ENCODE measurements at regions not wholly inside any gene's neighbourhood (a gene's known extent, or its start where the extent isn't known, plus 50 kb on each side); places are given as distances from the start of the nearest gene placed in this dataset.

GRCh38 chr9:18163146-18163545 lies 310.8 kb upstream of the ADAMTSL1 start:
- Histone ChIP-seq H3K79me2 (ENCODE audit: low read length) (no peaks in the 10 kb centered on the region), H3K4me2 (ENCODE audit: low read length) (no peak overlapping the region), H3K4me3 (ENCODE audit: low read length) (no peak overlapping the region), H3K9me2 (replicated peaks; ENCODE audit: low read length) (no peaks in the 10 kb centered on the region), H2AFZ (ENCODE audit: low read length) (no peak overlapping the region), H3K36me3 (ENCODE audit: low read depth, low read length) (no peaks in the 10 kb centered on the region), H4K20me1 (ENCODE audit: low read length) (no peaks in the 10 kb centered on the region), H3K27me3 (ENCODE audit: low read length) (no peaks in the 10 kb centered on the region), H3K4me1 (ENCODE audit: insufficient read depth, low read length) (no peaks in the 10 kb centered on the region), H3K9ac (ENCODE audit: low read length) (no peak overlapping the region), H3K27ac (ENCODE audit: low read length) (no peak overlapping the region), H3K9me3 (ENCODE audit: low read length) (no peaks in the 10 kb centered on the region), H3F3A (ENCODE audit: low read length, unreplicated experiment) (no peaks in the 10 kb centered on the region)
- DNase-seq (no peak), ATAC-seq (no peak)
- intact Hi-C loops (cut with micrococcal nuclease) = no loop called here
- BruUV-seq (replicated peaks) = no TSS peak
- TF ChIP-seq EZH2 (IDR thresholded peaks at IDR 0.05; ENCODE audit: low read length, unreplicated experiment) (no peak), EZH2phosphoT487 (IDR thresholded peaks at IDR 0.05; ENCODE audit: borderline replicate concordance, low read length) (no peak)
- TF ChIP-seq, protein P1, sequence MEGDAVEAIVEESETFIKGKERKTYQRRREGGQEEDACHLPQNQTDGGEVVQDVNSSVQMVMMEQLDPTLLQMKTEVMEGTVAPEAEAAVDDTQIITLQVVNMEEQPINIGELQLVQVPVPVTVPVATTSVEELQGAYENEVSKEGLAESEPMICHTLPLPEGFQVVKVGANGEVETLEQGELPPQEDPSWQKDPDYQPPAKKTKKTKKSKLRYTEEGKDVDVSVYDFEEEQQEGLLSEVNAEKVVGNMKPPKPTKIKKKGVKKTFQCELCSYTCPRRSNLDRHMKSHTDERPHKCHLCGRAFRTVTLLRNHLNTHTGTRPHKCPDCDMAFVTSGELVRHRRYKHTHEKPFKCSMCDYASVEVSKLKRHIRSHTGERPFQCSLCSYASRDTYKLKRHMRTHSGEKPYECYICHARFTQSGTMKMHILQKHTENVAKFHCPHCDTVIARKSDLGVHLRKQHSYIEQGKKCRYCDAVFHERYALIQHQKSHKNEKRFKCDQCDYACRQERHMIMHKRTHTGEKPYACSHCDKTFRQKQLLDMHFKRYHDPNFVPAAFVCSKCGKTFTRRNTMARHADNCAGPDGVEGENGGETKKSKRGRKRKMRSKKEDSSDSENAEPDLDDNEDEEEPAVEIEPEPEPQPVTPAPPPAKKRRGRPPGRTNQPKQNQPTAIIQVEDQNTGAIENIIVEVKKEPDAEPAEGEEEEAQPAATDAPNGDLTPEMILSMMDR (conservative IDR thresholded peaks at IDR 0.05; ENCODE audit: low read depth, low read length) = no peak
- ChIA-PET CTCF (no interaction called here), POLR2A (ENCODE audit: unreplicated experiment) (no interaction called here)

- Histone ChIP-seq H3K9me3 (ENCODE audit: low read length) (no peaks in the 10 kb centered on the region), H3K9ac (ENCODE audit: low read length) (no peak overlapping the region), H2AFZ (ENCODE audit: low read length) (no peak overlapping the region), H4K20me1 (ENCODE audit: low read length) (no peaks in the 10 kb centered on the region), H3K4me3 (ENCODE audit: low read length) (no peak overlapping the region), H3F3A (ENCODE audit: low read length, unreplicated experiment) (no peaks in the 10 kb centered on the region), H3K4me2 (ENCODE audit: low read length) (no peak overlapping the region), H3K79me2 (ENCODE audit: low read length) (no peaks in the 10 kb centered on the region), H3K27ac (ENCODE audit: low read length) (no peak overlapping the region), H3K36me3 (ENCODE audit: low read depth, low read length) (no peaks in the 10 kb centered on the region), H3K9me2 (replicated peaks; ENCODE audit: low read length) (no peaks in the 10 kb centered on the region), H3K4me1 (ENCODE audit: insufficient read depth, low read length) (no peaks in the 10 kb centered on the region), H3K27me3 (ENCODE audit: low read length) (no peaks in the 10 kb centered on the region)
- intact Hi-C loops (cut with micrococcal nuclease) = no loop called here
- DNase-seq (no peak), ATAC-seq (no peak)
- ChIA-PET CTCF (no interaction called here), POLR2A (ENCODE audit: unreplicated experiment) (no interaction called here)
- TF ChIP-seq, protein P1 (conservative IDR thresholded peaks at IDR 0.05; ENCODE audit: low read depth, low read length) = no peak
- TF ChIP-seq EZH2 (IDR thresholded peaks at IDR 0.05; ENCODE audit: low read length, unreplicated experiment) (no peak), EZH2phosphoT487 (IDR thresholded peaks at IDR 0.05; ENCODE audit: borderline replicate concordance, low read length) (no peak)
- BruUV-seq (replicated peaks) = no TSS peak
These were observed 306.2 kb upstream of the ADAMTSL1 start for GRCh38 chr9:18167733-18168132.

DNA sequence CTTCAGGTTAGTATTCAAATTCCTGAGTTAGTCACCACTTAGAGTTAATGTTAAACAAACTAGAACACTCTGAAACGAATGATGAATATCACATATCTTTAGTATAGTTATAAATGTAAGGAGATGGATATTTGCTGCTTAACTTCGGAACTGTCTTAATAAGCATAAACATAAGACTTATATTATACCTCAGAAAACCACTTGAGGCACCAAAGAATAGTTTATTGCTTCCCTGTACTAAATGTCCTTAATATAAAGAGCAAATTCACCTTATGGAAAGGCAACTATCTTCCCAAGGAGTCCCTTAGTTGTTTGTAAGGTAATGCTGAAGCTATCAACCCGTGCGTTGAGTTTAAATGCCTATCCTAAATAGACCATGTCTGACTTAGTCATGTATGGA lies 300.0 kb upstream of the ADAMTSL1 start:
- no peak overlapping the region for H3K4me2 ChIP-seq (ENCODE audit: low read length)
- H2AFZ ChIP-seq (ENCODE audit: low read length) = no peak overlapping the region
- H3K4me1 ChIP-seq (ENCODE audit: insufficient read depth, low read length) = no peaks in the 10 kb centered on the region
- ChIA-PET CTCF (no interaction called here), POLR2A (ENCODE audit: unreplicated experiment) (no interaction called here)
- no peak for DNase-seq
- no peaks in the 10 kb centered on the region for H3K9me2 ChIP-seq (replicated peaks; ENCODE audit: low read length)
- H3K79me2 ChIP-seq (ENCODE audit: low read length) = no peaks in the 10 kb centered on the region
- intact Hi-C loops (cut with micrococcal nuclease) = no loop called here
- TF ChIP-seq EZH2 (IDR thresholded peaks at IDR 0.05; ENCODE audit: low read length, unreplicated experiment) (no peak), EZH2phosphoT487 (IDR thresholded peaks at IDR 0.05; ENCODE audit: borderline replicate concordance, low read length) (no peak)
- TF ChIP-seq, protein P1 (conservative IDR thresholded peaks at IDR 0.05; ENCODE audit: low read depth, low read length) = no peak; the same call in 1 of the 2 replicates
- H4K20me1 ChIP-seq (ENCODE audit: low read length) = no peaks in the 10 kb centered on the region
- no peaks in the 10 kb centered on the region for H3F3A ChIP-seq (ENCODE audit: low read length, unreplicated experiment)
- H3K9me3 ChIP-seq (ENCODE audit: low read length) = no peaks in the 10 kb centered on the region
- no peak overlapping the region for H3K27ac ChIP-seq (ENCODE audit: low read length)
- no TSS peak for BruUV-seq (replicated peaks)
- no peak overlapping the region for H3K4me3 ChIP-seq (ENCODE audit: low read length)
- H3K9ac ChIP-seq (ENCODE audit: low read length) = no peak overlapping the region
- no peak for ATAC-seq
- H3K27me3 ChIP-seq (ENCODE audit: low read length) = no peaks in the 10 kb centered on the region
- no peaks in the 10 kb centered on the region for H3K36me3 ChIP-seq (ENCODE audit: low read depth, low read length)
